ENCODE measurements at regions not wholly inside any gene's neighbourhood (a gene's known extent, or its start where the extent isn't known, plus 50 kb on each side); places are given as distances from the start of the nearest gene placed in this dataset.

GRCh38 chr13:34547929-34548328 lies 394.1 kb upstream of the NBEA start:
- no peaks in the 10 kb centered on the region for H3K27me3 Mint-ChIP-seq
- no peak overlapping the region for H3K27ac Mint-ChIP-seq
- no peak overlapping the region for H3K4me3 Mint-ChIP-seq
- no peaks in the 10 kb centered on the region for H3K36me3 Mint-ChIP-seq
- H3K9me3 Mint-ChIP-seq, result no peaks in the 10 kb centered on the region
- H3K4me1 Mint-ChIP-seq, result no peaks in the 10 kb centered on the region

- Mint-ChIP-seq H3K9me3 (no peaks in the 10 kb centered on the region), H3K4me3 (no peak overlapping the region), H3K27me3 (no peaks in the 10 kb centered on the region), H3K36me3 (no peaks in the 10 kb centered on the region), H3K27ac (no peak overlapping the region), H3K4me1 (no peaks in the 10 kb centered on the region)
These were observed 388.7 kb upstream of the NBEA start for GRCh38 chr13:34553376-34553775.

GRCh38 chr13:34555988-34556387 lies 386.1 kb upstream of the NBEA start:
- H3K4me1 Mint-ChIP-seq, result no peaks in the 10 kb centered on the region
- no peak overlapping the region for H3K4me3 Mint-ChIP-seq
- no peaks in the 10 kb centered on the region for H3K9me3 Mint-ChIP-seq
- H3K27ac Mint-ChIP-seq, result no peak overlapping the region
- H3K27me3 Mint-ChIP-seq, result no peaks in the 10 kb centered on the region
- no peaks in the 10 kb centered on the region for H3K36me3 Mint-ChIP-seq

- no peaks in the 10 kb centered on the region for H3K36me3 Mint-ChIP-seq
- no peak overlapping the region for H3K27ac Mint-ChIP-seq
- no peak overlapping the region for H3K4me3 Mint-ChIP-seq
- H3K27me3 Mint-ChIP-seq, result no peaks in the 10 kb centered on the region
- H3K9me3 Mint-ChIP-seq, result peaks cover 0 to 2% (median 0%) of the 10 kb centered on the region in 3 donors
- no peaks in the 10 kb centered on the region for H3K4me1 Mint-ChIP-seq
These were observed 381.0 kb upstream of the NBEA start for GRCh38 chr13:34561033-34561432.

- Mint-ChIP-seq H3K4me1 (no peaks in the 10 kb centered on the region), H3K27me3 (no peaks in the 10 kb centered on the region), H3K36me3 (no peaks in the 10 kb centered on the region), H3K4me3 (no peak overlapping the region), H3K27ac (no peak overlapping the region), H3K9me3 (peaks cover 0 to 3% (median under 1%) of the 10 kb centered on the region in 3 donors)
These were observed 374.5 kb upstream of the NBEA start for GRCh38 chr13:34567597-34567996.

GRCh38 chr13:34570698-34571353 lies 371.2 kb upstream of the NBEA start:
- H3K36me3 Mint-ChIP-seq, result no peaks in the 10 kb centered on the region
- H3K27ac Mint-ChIP-seq, result no peak overlapping the region
- H3K4me1 Mint-ChIP-seq, result no peaks in the 10 kb centered on the region
- no peaks in the 10 kb centered on the region for H3K27me3 Mint-ChIP-seq
- no peak overlapping the region for H3K4me3 Mint-ChIP-seq
- peaks cover 0 to 3% (median 0%) of the 10 kb centered on the region in 3 donors for H3K9me3 Mint-ChIP-seq

GRCh38 chr13:34571716-34572115 lies 370.4 kb upstream of the NBEA start:
- Mint-ChIP-seq H3K27me3 (no peaks in the 10 kb centered on the region), H3K4me1 (no peaks in the 10 kb centered on the region), H3K4me3 (no peak overlapping the region), H3K9me3 (peaks cover 0 to 3% (median 2%) of the 10 kb centered on the region in 3 donors), H3K36me3 (no peaks in the 10 kb centered on the region), H3K27ac (no peak overlapping the region)

GRCh38 chr13:34577051-34577450 lies 365.0 kb upstream of the NBEA start:
- H3K9me3 Mint-ChIP-seq, result peaks cover 0 to 2% (median 0%) of the 10 kb centered on the region in 3 donors
- H3K4me3 Mint-ChIP-seq, result no peak overlapping the region
- no peaks in the 10 kb centered on the region for H3K36me3 Mint-ChIP-seq
- no peak overlapping the region for H3K27ac Mint-ChIP-seq
- peaks cover 2% of the 10 kb centered on the region for H3K27me3 Mint-ChIP-seq
- H3K4me1 Mint-ChIP-seq, result no peaks in the 10 kb centered on the region

- Mint-ChIP-seq H3K4me1 (no peaks in the 10 kb centered on the region), H3K9me3 (peaks cover 0 to 5% (median 0%) of the 10 kb centered on the region in 3 donors), H3K36me3 (no peaks in the 10 kb centered on the region)
These were observed 363.6 kb upstream of the NBEA start for GRCh38 chr13:34578471-34578870.

GRCh38 chr13:34578917-34579316 lies 363.2 kb upstream of the NBEA start:
- Mint-ChIP-seq H3K36me3 (no peaks in the 10 kb centered on the region), H3K4me3 (no peak overlapping the region), H3K27me3 (peaks cover 2% of the 10 kb centered on the region), H3K27ac (no peak overlapping the region), H3K4me1 (no peaks in the 10 kb centered on the region), H3K9me3 (peaks cover 0 to 5% (median 0%) of the 10 kb centered on the region in 3 donors)

More at GRCh38 chr13:34578471-34578870, 363.6 kb upstream of the NBEA start:
- Mint-ChIP-seq H3K27me3 (peaks cover 2% of the 10 kb centered on the region), H3K4me3 (no peak overlapping the region), H3K27ac (no peak overlapping the region)

- no peak overlapping the region for H3K4me3 Mint-ChIP-seq
- H3K9me3 Mint-ChIP-seq, result peaks cover 0 to 3% (median 0%) of the 10 kb centered on the region in 3 donors
- no peaks in the 10 kb centered on the region for H3K27me3 Mint-ChIP-seq
- no peak overlapping the region for H3K27ac Mint-ChIP-seq
- H3K36me3 Mint-ChIP-seq, result no peaks in the 10 kb centered on the region
- H3K4me1 Mint-ChIP-seq, result no peaks in the 10 kb centered on the region
These were observed 358.9 kb upstream of the NBEA start for GRCh38 chr13:34583181-34583580.

- no peak overlapping the region for H3K4me3 Mint-ChIP-seq
- H3K4me1 Mint-ChIP-seq, result no peaks in the 10 kb centered on the region
- H3K9me3 Mint-ChIP-seq, result peaks cover 0 to 3% (median 2%) of the 10 kb centered on the region in 3 donors
- no peaks in the 10 kb centered on the region for H3K27me3 Mint-ChIP-seq
- H3K36me3 Mint-ChIP-seq, result no peaks in the 10 kb centered on the region
- H3K27ac Mint-ChIP-seq, result no peak overlapping the region
These were observed 354.5 kb upstream of the NBEA start for GRCh38 chr13:34587576-34587975.

GRCh38 chr13:34588362-34588761 lies 353.7 kb upstream of the NBEA start:
- no peaks in the 10 kb centered on the region for H3K4me1 Mint-ChIP-seq
- H3K4me3 Mint-ChIP-seq, result no peak overlapping the region
- H3K9me3 Mint-ChIP-seq, result peaks cover 0 to 3% (median 0%) of the 10 kb centered on the region in 3 donors
- no peaks in the 10 kb centered on the region for H3K27me3 Mint-ChIP-seq
- no peaks in the 10 kb centered on the region for H3K36me3 Mint-ChIP-seq
- no peak overlapping the region for H3K27ac Mint-ChIP-seq

GRCh38 chr13:34589581-34589980 lies 352.5 kb upstream of the NBEA start:
- peaks cover 0 to 3% (median 0%) of the 10 kb centered on the region in 3 donors for H3K9me3 Mint-ChIP-seq

GRCh38 chr13:34591129-34591528 lies 350.9 kb upstream of the NBEA start:
- no peaks in the 10 kb centered on the region for H3K36me3 Mint-ChIP-seq
- H3K4me3 Mint-ChIP-seq, result no peak overlapping the region
- no peak overlapping the region for H3K27ac Mint-ChIP-seq
- peaks cover 0 to 3% (median 0%) of the 10 kb centered on the region in 3 donors for H3K9me3 Mint-ChIP-seq
- H3K27me3 Mint-ChIP-seq, result no peaks in the 10 kb centered on the region
- no peaks in the 10 kb centered on the region for H3K4me1 Mint-ChIP-seq

More at GRCh38 chr13:34589581-34589980, 352.5 kb upstream of the NBEA start:
- H3K36me3 Mint-ChIP-seq, result no peaks in the 10 kb centered on the region
- H3K4me1 Mint-ChIP-seq, result no peaks in the 10 kb centered on the region
- H3K27ac Mint-ChIP-seq, result no peak overlapping the region
- no peak overlapping the region for H3K4me3 Mint-ChIP-seq
- no peaks in the 10 kb centered on the region for H3K27me3 Mint-ChIP-seq

GRCh38 chr13:34591900-34592529 lies 350.1 kb upstream of the NBEA start:
- Mint-ChIP-seq H3K36me3 (no peaks in the 10 kb centered on the region), H3K9me3 (peaks cover 0 to 3% (median 0%) of the 10 kb centered on the region in 3 donors), H3K4me3 (no peak overlapping the region), H3K27ac (no peak overlapping the region), H3K4me1 (no peaks in the 10 kb centered on the region), H3K27me3 (no peaks in the 10 kb centered on the region)

Measured in IgD-negative memory B cell (primary cell).